T-helper 1 cell treated with Interleukin-12 subunit alpha and Interleukin-12 subunit beta and Interleukin-4 antibody, amounts not matched to agents 30 μg/mL and 1 μg/mL, for 36 hours (primary cell): ENCODE measurements at regions not wholly inside any gene's neighbourhood (a gene's known extent, or its start where the extent isn't known, plus 50 kb on each side); places are given as distances from the start of the nearest gene placed in this dataset.

Experiments
- H3K27ac Mint-ChIP-seq: one replicate; pipeline ENCODE4 v1.8.0; 2021; ENCODE audit warnings: mild to moderate bottlenecking, mixed read lengths
- H3K27me3 Mint-ChIP-seq: one replicate; pipeline ENCODE4 v1.8.0; 2021; ENCODE audit warnings: low read depth, mixed read lengths
- H3K36me3 Mint-ChIP-seq: one replicate; pipeline ENCODE4 v1.8.0; 2021; ENCODE audit warnings: low read depth, mixed read lengths
- H3K4me1 Mint-ChIP-seq: one replicate; pipeline ENCODE4 v1.8.0; 2021; ENCODE audit warnings: low read depth, mixed read lengths
- H3K4me3 Mint-ChIP-seq: one replicate; pipeline ENCODE4 v1.8.0; 2021; ENCODE audit warnings: mild to moderate bottlenecking, moderate library complexity, mixed read lengths
- H3K9me3 Mint-ChIP-seq: one replicate; pipeline ENCODE4 v1.8.0; 2021; ENCODE audit warnings: mixed read lengths

DNA sequence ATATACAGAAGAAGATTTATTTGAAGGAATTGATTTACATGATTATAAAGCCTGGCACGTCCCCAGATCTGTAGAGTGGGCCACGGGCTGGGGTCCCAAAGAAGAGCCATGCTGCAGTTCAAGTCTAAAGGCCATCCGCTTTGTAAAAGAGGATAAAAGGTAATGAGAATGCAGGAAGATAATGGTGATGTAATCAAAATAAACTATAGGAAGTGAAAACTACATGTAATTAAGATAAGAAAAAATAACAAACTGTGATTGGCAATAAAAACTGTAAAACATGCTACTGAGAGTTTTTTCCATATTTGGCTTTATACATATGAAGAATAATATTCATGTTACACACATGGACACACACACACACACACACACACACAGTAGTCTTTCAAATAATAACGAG, 59.0 kb upstream of the TMEFF2 start:
- no peaks in the 10 kb centered on the region for H3K9me3 Mint-ChIP-seq
- no peaks in the 10 kb centered on the region for H3K36me3 Mint-ChIP-seq
- H3K27me3 Mint-ChIP-seq: no peaks in the 10 kb centered on the region
- no peaks in the 10 kb centered on the region for H3K4me1 Mint-ChIP-seq
- H3K4me3 Mint-ChIP-seq: no peak overlapping the region
- H3K27ac Mint-ChIP-seq: no peak overlapping the region

DNA sequence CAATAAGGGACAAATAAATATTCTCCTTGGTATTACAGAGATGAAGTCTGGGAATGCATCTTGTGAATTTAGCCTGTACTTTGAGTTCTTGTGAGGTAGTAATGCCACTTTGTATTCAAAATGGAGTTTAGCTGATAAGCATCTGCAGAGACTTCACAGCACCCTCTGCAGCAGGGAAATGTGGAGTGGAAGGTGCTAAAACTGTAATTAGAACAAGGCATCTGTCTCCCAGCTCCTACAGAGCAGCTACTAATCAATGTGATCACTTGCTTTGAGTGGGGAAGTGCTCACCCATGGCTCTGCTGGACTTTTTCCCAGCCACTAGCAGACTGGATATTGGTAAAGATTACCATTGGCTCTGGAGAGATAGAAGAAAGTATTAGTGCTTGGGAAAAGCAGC, 56.2 kb upstream of the TMEFF2 start:
- H3K4me3 Mint-ChIP-seq: no peak overlapping the region
- H3K4me1 Mint-ChIP-seq: no peaks in the 10 kb centered on the region
- no peaks in the 10 kb centered on the region for H3K9me3 Mint-ChIP-seq
- no peaks in the 10 kb centered on the region for H3K36me3 Mint-ChIP-seq
- H3K27me3 Mint-ChIP-seq: no peaks in the 10 kb centered on the region
- no peak overlapping the region for H3K27ac Mint-ChIP-seq

DNA sequence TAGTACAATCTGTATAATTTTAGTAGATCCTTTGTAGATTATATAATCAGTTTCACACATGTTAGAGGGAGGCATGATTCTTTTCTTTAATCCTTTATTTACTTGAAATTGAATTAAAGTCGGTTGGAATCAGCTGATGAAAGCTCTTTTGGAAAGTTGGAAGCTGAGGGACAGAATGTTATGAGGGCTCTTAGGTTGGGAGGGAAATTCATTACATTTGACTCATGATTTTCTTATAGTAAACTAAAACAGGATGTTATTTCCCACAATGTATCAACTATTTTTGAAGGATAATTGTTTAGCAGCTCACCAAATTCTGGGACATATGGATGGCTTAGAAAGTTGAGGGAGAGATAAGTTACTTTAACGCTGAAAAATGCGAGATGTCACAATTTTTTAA, 52.7 kb upstream of the TMEFF2 start:
- Mint-ChIP-seq H3K9me3 (no peaks in the 10 kb centered on the region), H3K36me3 (no peaks in the 10 kb centered on the region), H3K27me3 (no peaks in the 10 kb centered on the region), H3K4me1 (no peaks in the 10 kb centered on the region), H3K27ac (no peak overlapping the region), H3K4me3 (no peak overlapping the region)

GRCh38 chr2:192246297-192246696, 51.6 kb upstream of the TMEFF2 start:
- H3K27me3 Mint-ChIP-seq: no peaks in the 10 kb centered on the region
- no peaks in the 10 kb centered on the region for H3K9me3 Mint-ChIP-seq
- H3K36me3 Mint-ChIP-seq: no peaks in the 10 kb centered on the region
- H3K4me1 Mint-ChIP-seq: no peaks in the 10 kb centered on the region
- H3K4me3 Mint-ChIP-seq: no peak overlapping the region
- H3K27ac Mint-ChIP-seq: no peak overlapping the region

DNA sequence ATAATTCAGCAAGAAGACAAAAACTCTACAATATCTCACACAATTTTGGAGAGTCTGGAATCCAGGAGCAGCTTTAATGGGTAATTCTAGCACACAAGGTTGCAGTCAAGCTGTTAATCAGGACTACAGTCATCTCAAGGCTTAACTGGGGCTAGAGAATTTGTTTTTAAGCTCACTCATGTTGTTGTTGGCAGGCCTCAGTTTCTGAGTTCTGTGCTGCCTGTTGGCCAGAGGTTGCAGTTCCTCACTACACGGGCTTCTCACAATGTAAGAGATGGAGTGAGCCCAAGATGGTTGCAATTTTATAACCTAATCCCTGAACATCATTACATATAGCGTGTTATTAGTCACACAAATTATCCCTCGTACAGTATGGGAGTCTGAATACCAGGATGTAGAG, 50.6 kb upstream of the TMEFF2 start:
- no peaks in the 10 kb centered on the region for H3K9me3 Mint-ChIP-seq
- no peaks in the 10 kb centered on the region for H3K27me3 Mint-ChIP-seq
- H3K4me1 Mint-ChIP-seq: no peaks in the 10 kb centered on the region

More for the DNA sequence above, 50.6 kb upstream of the TMEFF2 start:
- Mint-ChIP-seq H3K27ac (no peak overlapping the region), H3K36me3 (no peaks in the 10 kb centered on the region), H3K4me3 (no peak overlapping the region)
